ENCODE measurements at regions not wholly inside any gene's neighbourhood (a gene's known extent, or its start where the extent isn't known, plus 50 kb on each side); places are given as distances from the start of the nearest gene placed in this dataset.

- H3K9me3 ChIP-seq (ENCODE audit: low read depth), result no peaks in the 10 kb centered on the region
- no peaks in the 10 kb centered on the region for H4K20me1 ChIP-seq (ENCODE audit: insufficient read depth)
- no peak overlapping the region for H3K4me2 ChIP-seq (ENCODE audit: unreplicated experiment)
- H3K9me2 ChIP-seq (ENCODE audit: insufficient read depth), result no peaks in the 10 kb centered on the region
- H3K4me3 ChIP-seq, result no peak overlapping the region
- no peaks in the 10 kb centered on the region for H3K27me3 ChIP-seq (replicated peaks; ENCODE audit: insufficient read depth)
- H3K36me3 ChIP-seq (ENCODE audit: low read depth), result no peaks in the 10 kb centered on the region
- no peaks in the 10 kb centered on the region for H3F3A ChIP-seq (ENCODE audit: insufficient read depth)
- H3K79me2 ChIP-seq (ENCODE audit: insufficient read depth), result no peaks in the 10 kb centered on the region
- no peak overlapping the region for H3K27ac ChIP-seq
- no peak overlapping the region for H2AFZ ChIP-seq
- no peak overlapping the region for H3K9ac ChIP-seq
- H3K4me1 ChIP-seq (ENCODE audit: insufficient read depth), result no peaks in the 10 kb centered on the region
- TF ChIP-seq EZH2 (IDR thresholded peaks at IDR 0.05; ENCODE audit: insufficient read depth, poor library complexity, severe bottlenecking) (no peak), EZH2phosphoT487 (IDR thresholded peaks at IDR 0.05; ENCODE audit: insufficient read depth, low read depth) (no peak)
- DNase-seq, result no peak
- 33 to 40% methylated on average over 2 of the region's 2 CpGs for WGBS, 2 experiments (ENCODE audit: low coverage in 1 of 2, low lambda C conversion rate in 2 of 2, missing lambda C conversion rate in 2 of 2)
- in situ Hi-C loops (cut with MboI), result no loop called here
Measured at GRCh38 chr10:4742217-4742616, 83.8 kb upstream of the AKR1E2 start.

- Histone ChIP-seq H3K79me2 (ENCODE audit: insufficient read depth) (no peaks in the 10 kb centered on the region), H3K4me3 (no peak overlapping the region), H3K4me2 (ENCODE audit: unreplicated experiment) (no peak overlapping the region), H3K36me3 (ENCODE audit: low read depth) (no peaks in the 10 kb centered on the region), H3K27me3 (replicated peaks; ENCODE audit: insufficient read depth) (no peaks in the 10 kb centered on the region), H3K27ac (no peak overlapping the region), H3K9ac (no peak overlapping the region), H4K20me1 (ENCODE audit: insufficient read depth) (no peaks in the 10 kb centered on the region), H3K4me1 (ENCODE audit: insufficient read depth) (no peaks in the 10 kb centered on the region), H3K9me2 (ENCODE audit: insufficient read depth) (no peaks in the 10 kb centered on the region), H2AFZ (no peak overlapping the region), H3K9me3 (ENCODE audit: low read depth) (no peaks in the 10 kb centered on the region), H3F3A (ENCODE audit: insufficient read depth) (no peaks in the 10 kb centered on the region)
- WGBS, 2 experiments (ENCODE audit: low coverage in 1 of 2, low lambda C conversion rate in 2 of 2, missing lambda C conversion rate in 2 of 2), result 33 to 34% methylated on average over 2 of the region's 2 CpGs
- peak; percentile 36 for DNase-seq
- TF ChIP-seq EZH2 (IDR thresholded peaks at IDR 0.05; ENCODE audit: insufficient read depth, poor library complexity, severe bottlenecking) (no peak), EZH2phosphoT487 (IDR thresholded peaks at IDR 0.05; ENCODE audit: insufficient read depth, low read depth) (no peak)
- in situ Hi-C loops (cut with MboI), result no loop called here
Measured at GRCh38 chr10:4740471-4740870, 85.5 kb upstream of the AKR1E2 start.

- in situ Hi-C loops (cut with MboI), result no loop called here
- Histone ChIP-seq H3K9ac (no peak overlapping the region), H3K9me3 (ENCODE audit: low read depth) (no peaks in the 10 kb centered on the region), H3K79me2 (ENCODE audit: insufficient read depth) (no peaks in the 10 kb centered on the region), H3F3A (ENCODE audit: insufficient read depth) (no peaks in the 10 kb centered on the region), H4K20me1 (ENCODE audit: insufficient read depth) (no peaks in the 10 kb centered on the region), H2AFZ (no peak overlapping the region), H3K4me3 (no peak overlapping the region), H3K27me3 (replicated peaks; ENCODE audit: insufficient read depth) (no peaks in the 10 kb centered on the region), H3K4me2 (ENCODE audit: unreplicated experiment) (no peak overlapping the region), H3K36me3 (ENCODE audit: low read depth) (no peaks in the 10 kb centered on the region), H3K4me1 (ENCODE audit: insufficient read depth) (no peaks in the 10 kb centered on the region), H3K27ac (no peak overlapping the region), H3K9me2 (ENCODE audit: insufficient read depth) (no peaks in the 10 kb centered on the region)
- TF ChIP-seq EZH2 (IDR thresholded peaks at IDR 0.05; ENCODE audit: insufficient read depth, poor library complexity, severe bottlenecking), result no peak
- TF ChIP-seq EZH2phosphoT487 (IDR thresholded peaks at IDR 0.05; ENCODE audit: insufficient read depth, low read depth), result no peak
- no peak for DNase-seq
- WGBS, 2 experiments (ENCODE audit: low coverage in 1 of 2, low lambda C conversion rate in 2 of 2, missing lambda C conversion rate in 2 of 2), result 69 to 76% methylated on average over 5 of the region's 5 CpGs
Measured at GRCh38 chr10:4736608-4737007, 89.4 kb upstream of the AKR1E2 start.

- in situ Hi-C loops (cut with MboI), result no loop called here
- H3K9ac ChIP-seq, result no peak overlapping the region
- H3K4me1 ChIP-seq (ENCODE audit: insufficient read depth), result no peaks in the 10 kb centered on the region
- no peak overlapping the region for H3K27ac ChIP-seq
- H3K79me2 ChIP-seq (ENCODE audit: insufficient read depth), result no peaks in the 10 kb centered on the region
- TF ChIP-seq EZH2phosphoT487 (IDR thresholded peaks at IDR 0.05; ENCODE audit: insufficient read depth, low read depth), result no peak
- TF ChIP-seq EZH2 (IDR thresholded peaks at IDR 0.05; ENCODE audit: insufficient read depth, poor library complexity, severe bottlenecking), result no peak
- H3K9me3 ChIP-seq (ENCODE audit: low read depth), result no peaks in the 10 kb centered on the region
- H4K20me1 ChIP-seq (ENCODE audit: insufficient read depth), result no peaks in the 10 kb centered on the region
- H3K27me3 ChIP-seq (replicated peaks; ENCODE audit: insufficient read depth), result no peaks in the 10 kb centered on the region
- H3F3A ChIP-seq (ENCODE audit: insufficient read depth), result no peaks in the 10 kb centered on the region
- H3K36me3 ChIP-seq (ENCODE audit: low read depth), result no peaks in the 10 kb centered on the region
- 90 to 91% methylated on average over 7 of the region's 7 CpGs for WGBS, 2 experiments (ENCODE audit: low coverage in 1 of 2, low lambda C conversion rate in 2 of 2, missing lambda C conversion rate in 2 of 2)
- H2AFZ ChIP-seq, result no peak overlapping the region
- H3K4me3 ChIP-seq, result no peak overlapping the region
- H3K9me2 ChIP-seq (ENCODE audit: insufficient read depth), result no peaks in the 10 kb centered on the region
- H3K4me2 ChIP-seq (ENCODE audit: unreplicated experiment), result no peak overlapping the region
- no peak for DNase-seq
Measured at GRCh38 chr10:4736183-4736582, 89.8 kb upstream of the AKR1E2 start.

- no peak overlapping the region for H3K4me3 ChIP-seq
- H3K27ac ChIP-seq, result no peak overlapping the region
- H3K79me2 ChIP-seq (ENCODE audit: insufficient read depth), result no peaks in the 10 kb centered on the region
- no peaks in the 10 kb centered on the region for H3K27me3 ChIP-seq (replicated peaks; ENCODE audit: insufficient read depth)
- DNase-seq, result no peak
- no peak overlapping the region for H3K4me2 ChIP-seq (ENCODE audit: unreplicated experiment)
- no peaks in the 10 kb centered on the region for H3K4me1 ChIP-seq (ENCODE audit: insufficient read depth)
- no peaks in the 10 kb centered on the region for H3K9me2 ChIP-seq (ENCODE audit: insufficient read depth)
- H4K20me1 ChIP-seq (ENCODE audit: insufficient read depth), result no peaks in the 10 kb centered on the region
- H3K9ac ChIP-seq, result no peak overlapping the region
- 90 to 98% methylated on average over 3 of the region's 3 CpGs for WGBS, 2 experiments (ENCODE audit: low coverage in 1 of 2, low lambda C conversion rate in 2 of 2, missing lambda C conversion rate in 2 of 2)
- H3K36me3 ChIP-seq (ENCODE audit: low read depth), result no peaks in the 10 kb centered on the region
- H3K9me3 ChIP-seq (ENCODE audit: low read depth), result no peaks in the 10 kb centered on the region
- no peak overlapping the region for H2AFZ ChIP-seq
- in situ Hi-C loops (cut with MboI), result no loop called here
- H3F3A ChIP-seq (ENCODE audit: insufficient read depth), result no peaks in the 10 kb centered on the region
- TF ChIP-seq EZH2phosphoT487 (IDR thresholded peaks at IDR 0.05; ENCODE audit: insufficient read depth, low read depth) (no peak), EZH2 (IDR thresholded peaks at IDR 0.05; ENCODE audit: insufficient read depth, poor library complexity, severe bottlenecking) (no peak)
Measured at GRCh38 chr10:4733843-4734224, 92.2 kb upstream of the AKR1E2 start.
